OCI-LY7 (cell line): ENCODE measurements at regions not wholly inside any gene's neighbourhood (a gene's known extent, or its start where the extent isn't known, plus 50 kb on each side); places are given as distances from the start of the nearest gene placed in this dataset.

Experiments
- BruUV-seq: library from RNA; stranded (reverse); fragments of 400-500 nt; replicated peaks from 2 replicates; lab custom pipeline; 2021; lab: Mats Ljungman, UMichigan
- CTCF ChIA-PET: fragments of 300-600 bp; sonication (Branson Sonifier 250); formaldehyde crosslinking; loops from one replicate; lab custom pipeline; 2022; ENCODE audit warnings: antibody characterized with exemption; ENCODE audit not compliant: unreplicated experiment; lab: Charles Lee
- POLR2A ChIA-PET: fragments of 300-600 bp; sonication (Branson Sonifier 250); formaldehyde crosslinking; loops from one replicate; lab custom pipeline; 2022; ENCODE audit warnings: antibody characterized with exemption; lab: Charles Lee
- DNase-seq: peaks from one replicate; pipeline ENCODE4 v3.0.0-alpha.2; 2015; ENCODE audit warnings: low spot score
- H2AFZ ChIP-seq: fragments of 200-600 bp; sonication (generic), shearing (Covaris generic); 2 replicates; pipeline ENCODE4 v1.6.1; 2014; ENCODE audit warnings: mild to moderate bottlenecking, antibody characterized with exemption, low read length, moderate library complexity
- H3K27ac ChIP-seq: fragments of 200-600 bp; sonication (generic); 2 replicates; pipeline ENCODE4 v1.5.1; 2014; ENCODE audit warnings: mixed run types, low read depth, mild to moderate bottlenecking, moderate library complexity, low read length, inconsistent platforms; ENCODE audit not compliant: poor library complexity, severe bottlenecking
- H3K36me3 ChIP-seq: fragments of 200-600 bp; sonication (generic); 2 replicates; pipeline ENCODE4 v1.6.1; 2014; ENCODE audit warnings: mild to moderate bottlenecking, antibody characterized with exemption, low read length, moderate library complexity, mixed read lengths; ENCODE audit not compliant: insufficient read depth
- H3K4me1 ChIP-seq: fragments of 200-600 bp; sonication (generic); 2 replicates; pipeline ENCODE4 v1.5.1; 2014; ENCODE audit warnings: mild to moderate bottlenecking, low read length; ENCODE audit not compliant: insufficient read depth, poor library complexity, severe bottlenecking
- H3K4me2 ChIP-seq: fragments of 200-600 bp; sonication (generic); 2 replicates; pipeline ENCODE4 v1.6.1; 2014; ENCODE audit warnings: mild to moderate bottlenecking, low read length
- H3K4me3 ChIP-seq: fragments of 200-600 bp; sonication (generic); 2 replicates; pipeline ENCODE4 v1.5.1; 2014; ENCODE audit warnings: mild to moderate bottlenecking, low read depth, low read length; ENCODE audit not compliant: poor library complexity, severe bottlenecking
- H3K79me2 ChIP-seq: fragments of 200-600 bp; sonication (generic); 2 replicates; pipeline ENCODE4 v1.6.1; 2016; ENCODE audit warnings: low read depth, mild to moderate bottlenecking, low read length, moderate library complexity, mixed read lengths; ENCODE audit not compliant: insufficient read depth
- H3K9me2 ChIP-seq: fragments of 200-600 bp; sonication (generic); 2 replicates; pipeline ENCODE4 v1.6.1; 2016; ENCODE audit warnings: mild to moderate bottlenecking, low read length, mixed read lengths; ENCODE audit not compliant: insufficient read depth
- H3K9me3 ChIP-seq: fragments of 200-600 bp; sonication (generic); 2 replicates; pipeline ENCODE4 v1.6.1; 2014; ENCODE audit warnings: mild to moderate bottlenecking, mixed run types, low read length, mixed read lengths
- H4K20me1 ChIP-seq: fragments of 200-600 bp; sonication (generic); 2 replicates; pipeline ENCODE4 v1.6.1; 2014; ENCODE audit warnings: mild to moderate bottlenecking, antibody characterized with exemption, low read length, moderate library complexity, mixed read lengths; ENCODE audit not compliant: insufficient read depth
- EZH2phosphoT487 ChIP-seq: fragments of 200-600 bp; sonication (generic); IDR thresholded peaks from 2 replicates; pipeline ENCODE4 v1.6.1; 2018; ENCODE audit warnings: low read depth, borderline replicate concordance, mild to moderate bottlenecking, mixed run types, antibody characterized with exemption, low read length, moderate library complexity, mixed read lengths
- intact Hi-C: fragments of 100-400 bp; cut with micrococcal nuclease; formaldehyde crosslinking; loops from one replicate; pipeline ENCODE4 v1.10.0; 2022; ENCODE audit not compliant: unreplicated experiment
- TF ChIP-seq, protein P1 (sequence below): fragments of 200-600 bp; sonication (generic); conservative IDR thresholded peaks from 2 replicates; pipeline ENCODE4 v1.5.1; 2014; ENCODE audit warnings: mild to moderate bottlenecking, antibody characterized with exemption, low read length, moderate library complexity, mixed read lengths

DNA sequence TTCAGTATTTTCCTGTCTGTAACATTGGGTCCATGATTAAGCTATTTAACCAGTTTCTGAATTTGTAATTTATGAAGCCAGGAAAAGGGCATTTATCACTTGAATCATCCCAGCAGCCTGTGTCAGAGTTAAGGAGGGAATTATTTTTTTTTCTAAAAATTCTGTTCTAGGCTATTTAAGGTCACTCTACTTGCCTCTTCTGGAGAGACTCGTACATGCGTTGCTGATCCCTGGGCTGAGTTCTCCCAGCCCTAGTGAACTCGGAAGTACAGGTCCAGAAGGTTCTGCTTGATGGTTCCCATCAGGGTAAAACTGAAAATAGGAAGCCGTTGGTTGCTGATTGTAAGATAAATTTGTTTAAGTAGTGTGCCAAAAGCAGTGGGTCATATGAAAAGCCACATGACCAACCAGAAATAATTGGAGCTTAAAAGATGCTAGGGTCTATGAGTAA is 90.7 kb downstream of the GPR88 start:
- no peaks in the 10 kb centered on the region for H3K9me3 ChIP-seq
- H2AFZ ChIP-seq, result no peak overlapping the region
- no peak for DNase-seq
- no peaks in the 10 kb centered on the region for H3K79me2 ChIP-seq
- BruUV-seq, result no TSS peak
- intact Hi-C loops, result no loop called here
- H3K4me1 ChIP-seq, result no peaks in the 10 kb centered on the region
- ChIA-PET CTCF (no interaction called here), POLR2A (interaction anchor here (0.7 to 0.9 kb wide), 2 partner anchors 9 to 143 kb away, joined by 3 read pairs; no protein-coding TSS in a partner anchor)
- no peak for TF ChIP-seq EZH2phosphoT487
- TF ChIP-seq, protein P1, sequence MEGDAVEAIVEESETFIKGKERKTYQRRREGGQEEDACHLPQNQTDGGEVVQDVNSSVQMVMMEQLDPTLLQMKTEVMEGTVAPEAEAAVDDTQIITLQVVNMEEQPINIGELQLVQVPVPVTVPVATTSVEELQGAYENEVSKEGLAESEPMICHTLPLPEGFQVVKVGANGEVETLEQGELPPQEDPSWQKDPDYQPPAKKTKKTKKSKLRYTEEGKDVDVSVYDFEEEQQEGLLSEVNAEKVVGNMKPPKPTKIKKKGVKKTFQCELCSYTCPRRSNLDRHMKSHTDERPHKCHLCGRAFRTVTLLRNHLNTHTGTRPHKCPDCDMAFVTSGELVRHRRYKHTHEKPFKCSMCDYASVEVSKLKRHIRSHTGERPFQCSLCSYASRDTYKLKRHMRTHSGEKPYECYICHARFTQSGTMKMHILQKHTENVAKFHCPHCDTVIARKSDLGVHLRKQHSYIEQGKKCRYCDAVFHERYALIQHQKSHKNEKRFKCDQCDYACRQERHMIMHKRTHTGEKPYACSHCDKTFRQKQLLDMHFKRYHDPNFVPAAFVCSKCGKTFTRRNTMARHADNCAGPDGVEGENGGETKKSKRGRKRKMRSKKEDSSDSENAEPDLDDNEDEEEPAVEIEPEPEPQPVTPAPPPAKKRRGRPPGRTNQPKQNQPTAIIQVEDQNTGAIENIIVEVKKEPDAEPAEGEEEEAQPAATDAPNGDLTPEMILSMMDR, result no peak
- no peaks in the 10 kb centered on the region for H3K36me3 ChIP-seq
- H3K9me2 ChIP-seq, result no peaks in the 10 kb centered on the region
- H3K4me2 ChIP-seq, result no peak overlapping the region
- no peak overlapping the region for H3K4me3 ChIP-seq
- H3K27ac ChIP-seq, result no peak overlapping the region
- H4K20me1 ChIP-seq, result no peaks in the 10 kb centered on the region

DNA sequence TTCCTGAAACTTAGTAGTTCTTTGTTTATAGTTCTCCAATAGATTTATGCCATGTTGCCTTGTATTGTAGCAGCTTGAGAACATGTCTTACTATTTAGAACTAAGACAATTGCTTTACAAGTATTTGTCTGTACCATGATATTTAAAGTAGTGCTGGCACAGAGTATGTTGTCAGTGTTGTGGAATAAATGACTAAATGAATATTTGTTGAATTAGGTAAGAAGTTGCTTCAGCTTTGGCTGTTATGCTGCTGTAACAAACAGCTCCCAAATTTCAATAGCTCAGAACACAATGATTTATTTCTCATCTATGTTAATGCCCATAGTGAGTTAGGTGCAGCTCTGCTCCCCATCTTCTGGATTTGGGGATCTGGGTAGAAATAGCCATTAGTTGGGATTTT is 90.2 kb upstream of the VCAM1 start:
- intact Hi-C loops, result no loop called here
- no TSS peak for BruUV-seq
- ChIA-PET CTCF (no interaction called here), POLR2A (no interaction called here)
- H3K4me1 ChIP-seq, result no peaks in the 10 kb centered on the region
- no peak overlapping the region for H3K27ac ChIP-seq
- H3K4me3 ChIP-seq, result no peak overlapping the region
- no peaks in the 10 kb centered on the region for H3K79me2 ChIP-seq
- no peak overlapping the region for H2AFZ ChIP-seq
- H3K9me2 ChIP-seq, result no peaks in the 10 kb centered on the region
- no peaks in the 10 kb centered on the region for H3K36me3 ChIP-seq
- no peak overlapping the region for H3K4me2 ChIP-seq
- H4K20me1 ChIP-seq, result no peaks in the 10 kb centered on the region
- DNase-seq, result no peak
- TF ChIP-seq EZH2phosphoT487, result no peak
- TF ChIP-seq, protein P1, result no peak
- no peaks in the 10 kb centered on the region for H3K9me3 ChIP-seq

GRCh38 chr1:100631015-100631551 is 88.5 kb upstream of the VCAM1 start:
- no peaks in the 10 kb centered on the region for H3K4me1 ChIP-seq
- no peak overlapping the region for H3K4me2 ChIP-seq
- intact Hi-C loops, result no loop called here
- H3K4me3 ChIP-seq, result no peak overlapping the region
- BruUV-seq, result no TSS peak
- CTCF ChIA-PET, result no interaction called here
- H3K27ac ChIP-seq, result no peak overlapping the region
- no peaks in the 10 kb centered on the region for H3K36me3 ChIP-seq
- DNase-seq, result no peak
- TF ChIP-seq EZH2phosphoT487, result no peak
- no peaks in the 10 kb centered on the region for H4K20me1 ChIP-seq
- H2AFZ ChIP-seq, result no peak overlapping the region
- no peaks in the 10 kb centered on the region for H3K79me2 ChIP-seq
- no peaks in the 10 kb centered on the region for H3K9me2 ChIP-seq
- H3K9me3 ChIP-seq, result no peaks in the 10 kb centered on the region
- POLR2A ChIA-PET, result interaction anchor here (1.1 kb wide), 1 partner anchor 10 kb away, joined by 3 read pairs; no protein-coding TSS in a partner anchor
